GM12878 (cell line): ENCODE measurements at regions not wholly inside any gene's neighbourhood (a gene's known extent, or its start where the extent isn't known, plus 50 kb on each side); places are given as distances from the start of the nearest gene placed in this dataset.

Experiments
- ATAC-seq: fragments of 200-7000 bp; cut with Tn5 transposase; 3 replicates; pipeline ENCODE4 v1.9.1; 2020; ENCODE audit warnings: mild to moderate bottlenecking, moderate library complexity
- BruUV-seq: library from RNA; stranded (reverse); fragments of 400-500 nt; replicated peaks from 2 replicates; lab custom pipeline; 2021; lab: Mats Ljungman, UMichigan
- CTCF ChIA-PET: fragments of 300-600 bp; sonication (Branson Sonifier 250); formaldehyde crosslinking; extraction: SDS; loops from one replicate; lab custom pipeline; 2021; ENCODE audit warnings: inconsistent platforms; lab: Yijun Ruan, JAX
- POLR2A ChIA-PET: fragments of 350-600 bp; formaldehyde crosslinking; extraction: SDS; loops from one replicate; lab custom pipeline; 2021; ENCODE audit warnings: inconsistent platforms; lab: Charles Lee
- RAD21 ChIA-PET: fragments of 300-600 bp; sonication (Branson Sonifier 250); formaldehyde crosslinking; loops from one replicate; lab custom pipeline; 2023; ENCODE audit warnings: antibody characterized with exemption; ENCODE audit not compliant: unreplicated experiment; lab: Charles Lee
- SMC1A ChIA-PET: fragments of 300-600 bp; sonication (Branson Sonifier 250); formaldehyde crosslinking; loops from one replicate; lab custom pipeline; 2023; ENCODE audit not compliant: unreplicated experiment, uncharacterized antibody; lab: Charles Lee
- DNase-seq: peaks from one replicate; pipeline ENCODE4 v3.0.0-alpha.2; 2011; ENCODE audit warnings: low read depth, low spot score
- FAIRE-seq: peaks from 3 replicates; lab custom pipeline; 2011; peaks lifted over from hg19 to GRCh38; lab: Jason Lieb, UNC
- H2AFZ ChIP-seq: 2 replicates; pipeline ENCODE4 v1.6.0; 2011; ENCODE audit warnings: low read depth, low read length, control low read depth; ENCODE audit not compliant: control insufficient read depth
- H3K27ac ChIP-seq: 2 replicates; pipeline ENCODE4 v1.5.1; 2011; ENCODE audit warnings: control low read depth; ENCODE audit not compliant: control insufficient read depth, insufficient read depth
- H3K27me3 ChIP-seq, 2 experiments: replicated peaks in 1 of 2; 2 replicates each; pipeline versions ENCODE4 v1.6.0 to v1.6.1; 2011; ENCODE audit warnings: low read length in 1 of 2; ENCODE audit not compliant: control insufficient read depth in 2 of 2, insufficient read depth in 2 of 2
- H3K36me3 ChIP-seq, 2 experiments: 2 replicates each; pipeline ENCODE4 v1.5.1; 2011; ENCODE audit warnings: low read length in 1 of 2; ENCODE audit not compliant: control insufficient read depth in 2 of 2, insufficient read depth in 2 of 2
- H3K4me1 ChIP-seq: 2 replicates; pipeline ENCODE4 v1.6.1; 2011; ENCODE audit warnings: mild to moderate bottlenecking, low read length, moderate library complexity, mixed read lengths; ENCODE audit not compliant: control insufficient read depth, insufficient read depth
- H3K4me2 ChIP-seq: 2 replicates; pipeline ENCODE4 v1.6.0; 2011; ENCODE audit warnings: control low read depth; ENCODE audit not compliant: control insufficient read depth, insufficient read depth
- H3K4me3 ChIP-seq: fragments of 200-600 bp; sonication (generic); 2 replicates; pipeline ENCODE4 v1.5.1; 2016
- H3K79me2 ChIP-seq: 2 replicates; pipeline ENCODE4 v1.6.0; 2011; ENCODE audit warnings: low read length; ENCODE audit not compliant: control insufficient read depth, insufficient read depth
- H3K9ac ChIP-seq: 2 replicates; pipeline ENCODE4 v1.8.0; 2011; ENCODE audit warnings: low read length, control low read depth, mixed read lengths; ENCODE audit not compliant: control insufficient read depth, insufficient read depth
- H3K9me3 ChIP-seq: replicated peaks from 3 replicates; pipeline ENCODE4 v1.5.1; 2011; ENCODE audit warnings: mild to moderate bottlenecking, low read length; ENCODE audit not compliant: control insufficient read depth, insufficient read depth
- H4K20me1 ChIP-seq: 2 replicates; pipeline ENCODE4 v1.6.0; 2011; ENCODE audit not compliant: control insufficient read depth, insufficient read depth
- CBX5 ChIP-seq: sonication (generic); IDR thresholded peaks from 2 replicates; pipeline ENCODE4 v1.6.1; 2016; ENCODE audit warnings: low read depth, moderate library complexity, mild to moderate bottlenecking, inconsistent platforms
- KLF5 ChIP-seq: fragments of 450-650 bp; IDR thresholded peaks from 2 replicates; pipeline ENCODE4 v1.6.1; 2014; ENCODE audit warnings: mild to moderate bottlenecking; ENCODE audit not compliant: partially characterized antibody
- MYC ChIP-seq: IDR thresholded peaks from 2 replicates; pipeline ENCODE4 v1.6.1; 2011; ENCODE audit warnings: mild to moderate bottlenecking, low read length, moderate library complexity, inconsistent platforms; ENCODE audit not compliant: insufficient read depth, insufficient replicate concordance, insufficient read length, severe bottlenecking
- POLR2AphosphoS2 ChIP-seq: IDR thresholded peaks from 2 replicates; pipeline ENCODE4 v1.6.1; 2011; ENCODE audit warnings: low read depth, mild to moderate bottlenecking, low read length, improper control_type of control experiment, moderate library complexity
- YY1 ChIP-seq: IDR thresholded peaks from 2 replicates; pipeline ENCODE4 v1.6.1; 2011; ENCODE audit warnings: low read depth, mild to moderate bottlenecking, low read length
- ZNF592 ChIP-seq: fragments of 450-650 bp; IDR thresholded peaks from 2 replicates; pipeline ENCODE4 v1.6.1; 2017; ENCODE audit warnings: mild to moderate bottlenecking, moderate library complexity
- WGBS: methylation state at CpG from one replicate; pipeline ENCODE4 v1.1.6; 2016; ENCODE audit warnings: low lambda C conversion rate; ENCODE audit not compliant: insufficient replicate concordance, insufficient coverage; ENCODE audit errors: missing lambda C conversion rate; 5-methylcytosine and 5-hydroxymethylcytosine counted together
- in situ Hi-C: fragments of 300-500 bp; cut with MboI; formaldehyde crosslinking; loops from 9 replicates; pipeline ENCODE4 v1.14.3; 2018; ENCODE audit warnings: mixed read lengths
- intact Hi-C: fragments of 100-400 bp; cut with micrococcal nuclease; formaldehyde crosslinking; loops from one replicate; pipeline ENCODE4 v1.14.2; 2022; ENCODE audit not compliant: unreplicated experiment
- TF ChIP-seq, protein P1 (sequence below): fragments of 450-650 bp; IDR thresholded peaks from 2 replicates; pipeline ENCODE4 v1.6.1; 2017; ENCODE audit warnings: antibody characterized with exemption, mild to moderate bottlenecking, moderate library complexity
- TF ChIP-seq, protein P2 (sequence below): fragments of 450-650 bp; IDR thresholded peaks from 2 replicates; pipeline ENCODE4 v1.6.1; 2017; ENCODE audit warnings: borderline replicate concordance
- TF ChIP-seq, protein P3 (sequence below): fragments of 150-350 bp; IDR thresholded peaks from 2 replicates; pipeline ENCODE4 v1.6.1; 2014; ENCODE audit warnings: mild to moderate bottlenecking, low read depth, low read length

GRCh38 chr16:16917191-16917785 is 538.3 kb downstream of the NPIPA7 start:
- peaks cover 0 to 2% of the 10 kb centered on the region in 2 experiments; a peak in 1 of 4 replicates for H3K27me3 ChIP-seq
- H3K27ac ChIP-seq, result no peak overlapping the region
- TF ChIP-seq CBX5, result no peak
- no peak for TF ChIP-seq YY1
- TF ChIP-seq, protein P1, sequence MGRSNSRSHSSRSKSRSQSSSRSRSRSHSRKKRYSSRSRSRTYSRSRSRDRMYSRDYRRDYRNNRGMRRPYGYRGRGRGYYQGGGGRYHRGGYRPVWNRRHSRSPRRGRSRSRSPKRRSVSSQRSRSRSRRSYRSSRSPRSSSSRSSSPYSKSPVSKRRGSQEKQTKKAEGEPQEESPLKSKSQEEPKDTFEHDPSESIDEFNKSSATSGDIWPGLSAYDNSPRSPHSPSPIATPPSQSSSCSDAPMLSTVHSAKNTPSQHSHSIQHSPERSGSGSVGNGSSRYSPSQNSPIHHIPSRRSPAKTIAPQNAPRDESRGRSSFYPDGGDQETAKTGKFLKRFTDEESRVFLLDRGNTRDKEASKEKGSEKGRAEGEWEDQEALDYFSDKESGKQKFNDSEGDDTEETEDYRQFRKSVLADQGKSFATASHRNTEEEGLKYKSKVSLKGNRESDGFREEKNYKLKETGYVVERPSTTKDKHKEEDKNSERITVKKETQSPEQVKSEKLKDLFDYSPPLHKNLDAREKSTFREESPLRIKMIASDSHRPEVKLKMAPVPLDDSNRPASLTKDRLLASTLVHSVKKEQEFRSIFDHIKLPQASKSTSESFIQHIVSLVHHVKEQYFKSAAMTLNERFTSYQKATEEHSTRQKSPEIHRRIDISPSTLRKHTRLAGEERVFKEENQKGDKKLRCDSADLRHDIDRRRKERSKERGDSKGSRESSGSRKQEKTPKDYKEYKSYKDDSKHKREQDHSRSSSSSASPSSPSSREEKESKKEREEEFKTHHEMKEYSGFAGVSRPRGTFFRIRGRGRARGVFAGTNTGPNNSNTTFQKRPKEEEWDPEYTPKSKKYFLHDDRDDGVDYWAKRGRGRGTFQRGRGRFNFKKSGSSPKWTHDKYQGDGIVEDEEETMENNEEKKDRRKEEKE, result no peak
- TF ChIP-seq ZNF592, result no peak
- TF ChIP-seq, protein P2, sequence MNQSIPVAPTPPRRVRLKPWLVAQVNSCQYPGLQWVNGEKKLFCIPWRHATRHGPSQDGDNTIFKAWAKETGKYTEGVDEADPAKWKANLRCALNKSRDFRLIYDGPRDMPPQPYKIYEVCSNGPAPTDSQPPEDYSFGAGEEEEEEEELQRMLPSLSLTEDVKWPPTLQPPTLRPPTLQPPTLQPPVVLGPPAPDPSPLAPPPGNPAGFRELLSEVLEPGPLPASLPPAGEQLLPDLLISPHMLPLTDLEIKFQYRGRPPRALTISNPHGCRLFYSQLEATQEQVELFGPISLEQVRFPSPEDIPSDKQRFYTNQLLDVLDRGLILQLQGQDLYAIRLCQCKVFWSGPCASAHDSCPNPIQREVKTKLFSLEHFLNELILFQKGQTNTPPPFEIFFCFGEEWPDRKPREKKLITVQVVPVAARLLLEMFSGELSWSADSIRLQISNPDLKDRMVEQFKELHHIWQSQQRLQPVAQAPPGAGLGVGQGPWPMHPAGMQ, result no peak
- no peak for TF ChIP-seq POLR2AphosphoS2
- TF ChIP-seq, protein P3, sequence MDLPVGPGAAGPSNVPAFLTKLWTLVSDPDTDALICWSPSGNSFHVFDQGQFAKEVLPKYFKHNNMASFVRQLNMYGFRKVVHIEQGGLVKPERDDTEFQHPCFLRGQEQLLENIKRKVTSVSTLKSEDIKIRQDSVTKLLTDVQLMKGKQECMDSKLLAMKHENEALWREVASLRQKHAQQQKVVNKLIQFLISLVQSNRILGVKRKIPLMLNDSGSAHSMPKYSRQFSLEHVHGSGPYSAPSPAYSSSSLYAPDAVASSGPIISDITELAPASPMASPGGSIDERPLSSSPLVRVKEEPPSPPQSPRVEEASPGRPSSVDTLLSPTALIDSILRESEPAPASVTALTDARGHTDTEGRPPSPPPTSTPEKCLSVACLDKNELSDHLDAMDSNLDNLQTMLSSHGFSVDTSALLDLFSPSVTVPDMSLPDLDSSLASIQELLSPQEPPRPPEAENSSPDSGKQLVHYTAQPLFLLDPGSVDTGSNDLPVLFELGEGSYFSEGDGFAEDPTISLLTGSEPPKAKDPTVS, result no peak
- TF ChIP-seq MYC, result no peak
- no peak for TF ChIP-seq KLF5
- in situ Hi-C loops, result no loop called here
- no peak overlapping the region for H3K4me3 ChIP-seq
- SMC1A ChIA-PET, result interaction anchor here (0.9 kb wide), 1 partner anchor 34 kb away, joined by 3 read pairs; no protein-coding TSS in a partner anchor
- no peaks in the 10 kb centered on the region for H3K36me3 ChIP-seq
- RAD21 ChIA-PET, result no interaction called here
- H3K79me2 ChIP-seq, result no peaks in the 10 kb centered on the region
- ATAC-seq, result no peak
- no peak for DNase-seq
- no peaks in the 10 kb centered on the region for H3K4me1 ChIP-seq
- no peak for FAIRE-seq
- no peaks in the 10 kb centered on the region for H3K9me3 ChIP-seq
- CTCF ChIA-PET, result no interaction called here
- WGBS, result 41% methylated on average over 10 of the region's 10 CpGs
- H3K4me2 ChIP-seq, result no peak overlapping the region
- POLR2A ChIA-PET, result no interaction called here
- H4K20me1 ChIP-seq, result no peaks in the 10 kb centered on the region
- intact Hi-C loops, result no loop called here
- H3K9ac ChIP-seq, result no peak overlapping the region
- no peak overlapping the region for H2AFZ ChIP-seq
- no TSS peak for BruUV-seq
